ENCODE measurements at regions not wholly inside any gene's neighbourhood (a gene's known extent, or its start where the extent isn't known, plus 50 kb on each side); places are given as distances from the start of the nearest gene placed in this dataset.
"Not testable (repeated sequence)": the region's sequence is repeated elsewhere in the genome, so short reads cannot be mapped to it uniquely, and the experiment has no call there.

- DNase-seq (ENCODE audit: low read depth in 2 of 2) = not testable (repeated sequence)
Measured at GRCh38 chr5:177664737-177665136, 64.8 kb downstream of the B4GALT7 start.

DNA sequence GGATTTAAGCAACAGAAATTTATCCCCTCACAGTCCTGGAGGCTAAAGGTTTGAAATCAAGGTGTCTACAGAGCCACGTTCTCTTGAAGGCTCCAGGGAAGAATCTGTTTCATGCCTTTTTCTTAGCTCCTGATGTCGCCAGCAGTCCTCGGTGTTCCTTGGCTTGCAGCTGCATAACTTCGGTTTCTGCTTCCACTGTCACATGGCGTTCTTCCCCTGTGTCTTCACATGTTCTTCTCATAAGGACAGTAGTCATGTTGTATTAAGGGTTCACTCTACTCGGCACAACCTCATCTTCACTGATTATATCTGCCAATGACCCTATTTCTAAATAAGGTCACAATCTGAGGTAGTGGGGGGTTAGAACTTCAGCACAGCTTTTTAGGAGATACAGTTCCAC is 65.2 kb downstream of the B4GALT7 start:
- not testable (repeated sequence) for DNase-seq (ENCODE audit: low read depth in 2 of 2)

- not testable (repeated sequence) for DNase-seq (ENCODE audit: low read depth in 2 of 2)
Measured at GRCh38 chr5:177665960-177666359, 66.0 kb downstream of the B4GALT7 start.

DNA sequence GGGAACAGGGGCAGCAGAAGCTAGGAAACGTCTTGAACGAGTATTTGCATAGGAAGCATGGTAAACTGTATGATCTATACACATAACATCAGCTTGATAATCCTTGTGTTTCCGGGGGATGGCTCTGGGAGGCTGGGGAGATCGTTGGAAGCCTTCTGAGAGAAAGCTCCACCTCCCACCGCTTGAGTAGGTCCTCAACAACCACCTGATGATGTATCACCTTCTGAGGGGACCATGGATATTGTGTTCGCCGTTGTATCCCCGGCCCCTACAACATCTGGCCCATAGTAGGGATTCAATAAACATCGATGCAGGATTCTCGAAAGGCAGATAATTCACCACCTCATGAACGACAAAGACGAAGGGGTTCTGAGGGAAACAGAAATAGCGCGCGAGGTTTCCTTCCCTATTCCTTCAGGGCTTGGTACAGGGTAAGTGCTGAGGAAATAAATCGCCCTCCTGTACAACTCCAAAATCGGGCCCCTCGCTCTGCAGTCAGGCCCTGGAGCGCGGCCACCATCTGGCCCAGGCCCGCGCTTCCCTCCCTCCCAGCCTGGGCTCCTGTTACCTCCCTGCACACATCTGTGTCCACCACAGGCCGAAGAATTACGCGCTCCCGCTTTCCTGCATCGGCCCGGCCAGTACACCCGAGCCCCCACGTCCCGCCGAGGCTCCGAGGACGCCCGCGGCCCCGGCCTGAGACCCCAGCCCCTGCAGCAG is 71.3 kb downstream of the B4GALT7 start:
- DNase-seq (ENCODE audit: low read depth in 2 of 2) = not testable (repeated sequence)

- DNase-seq (ENCODE audit: low read depth in 2 of 2) = peak in 1 of 2 donors; percentile 25
Measured at GRCh38 chr5:177671755-177672690, 72.1 kb downstream of the B4GALT7 start.

Measured in dermis microvascular lymphatic vessel endothelial cell (primary cell).